ENCODE measurements at regions not wholly inside any gene's neighbourhood (a gene's known extent, or its start where the extent isn't known, plus 50 kb on each side); places are given as distances from the start of the nearest gene placed in this dataset.

- no peak overlapping the region for H3K4me3 ChIP-seq (replicated peaks in 1 of 3; ENCODE audit: insufficient read depth in 1 of 3, low read depth in 1 of 3, low read length in 3 of 3)
- no peak overlapping the region for H2AFZ ChIP-seq (ENCODE audit: low read depth, low read length)
- H3K4me2 ChIP-seq (ENCODE audit: insufficient read depth, low read length): no peak overlapping the region
- no peaks in the 10 kb centered on the region for H4K20me1 ChIP-seq (replicated peaks; ENCODE audit: control insufficient read depth, extremely low read depth, insufficient read depth, low read length)
- no peaks in the 10 kb centered on the region for H3K9me3 ChIP-seq (replicated peaks; ENCODE audit: control insufficient read depth, insufficient read depth, low read length)
- TF ChIP-seq MYC (IDR thresholded peaks at IDR 0.05; ENCODE audit: low read depth, low read length): no peak
- no peak for TF ChIP-seq GATA2 (IDR thresholded peaks at IDR 0.05; ENCODE audit: insufficient read depth, insufficient read length, low read depth, low read length)
- no peak for TF ChIP-seq FOS (IDR thresholded peaks at IDR 0.05; ENCODE audit: borderline replicate concordance, insufficient read depth, low read length)
- no peaks in the 10 kb centered on the region for H3K27me3 ChIP-seq (ENCODE audit: control insufficient read depth in 2 of 2, insufficient read depth in 2 of 2, low read length in 2 of 2)
- intact Hi-C loops (cut with micrococcal nuclease) (no loop called here), dilution Hi-C loops (cut with MboI; ENCODE audit: extremely low pct_ligation_motif_present, low sequenced_read_pairs) (no loop called here)
- FAIRE-seq (no peak), DNase-seq (ENCODE audit: low read depth, low spot score) (no peak)
- H3K27ac ChIP-seq (ENCODE audit: insufficient read depth, low read depth, low read length): no peak overlapping the region
- no peaks in the 10 kb centered on the region for H3K79me2 ChIP-seq (ENCODE audit: control insufficient read depth, insufficient read depth, low read length)
- no peaks in the 10 kb centered on the region for H3K9me1 ChIP-seq (replicated peaks; ENCODE audit: control insufficient read depth, extremely low read depth, insufficient read depth, low read length)
- no TSS peak for BruUV-seq (replicated peaks)
- no peaks in the 10 kb centered on the region for H3K4me1 ChIP-seq (ENCODE audit: control insufficient read depth, extremely low read depth, insufficient read depth, low read length)
- no peak overlapping the region for H3K9ac ChIP-seq (replicated peaks; ENCODE audit: extremely low read depth, insufficient read depth, low read length)
- POLR2A ChIA-PET: no interaction called here
- CTCF ChIA-PET: no interaction called here
- no peaks in the 10 kb centered on the region for H3K36me3 ChIP-seq (ENCODE audit: control insufficient read depth in 2 of 2, extremely low read depth in 1 of 2, insufficient read depth in 2 of 2, low read length in 2 of 2)
Observed at GRCh38 chr2:13102397-13103063, 385.8 kb downstream of the TRIB2 start.

- FAIRE-seq (no peak), DNase-seq (ENCODE audit: low read depth, low spot score) (no peak)
- CTCF ChIA-PET: no interaction called here
- POLR2A ChIA-PET: no interaction called here
- dilution Hi-C loops (cut with MboI; ENCODE audit: extremely low pct_ligation_motif_present, low sequenced_read_pairs) (no loop called here), intact Hi-C loops (cut with micrococcal nuclease) (no loop called here)
- H4K20me1 ChIP-seq (replicated peaks; ENCODE audit: control insufficient read depth, extremely low read depth, insufficient read depth, low read length): no peaks in the 10 kb centered on the region
- H3K27ac ChIP-seq (ENCODE audit: insufficient read depth, low read depth, low read length): no peak overlapping the region
- H3K4me3 ChIP-seq (replicated peaks in 1 of 3; ENCODE audit: insufficient read depth in 1 of 3, low read depth in 1 of 3, low read length in 3 of 3): no peak overlapping the region
- no peaks in the 10 kb centered on the region for H3K9me1 ChIP-seq (replicated peaks; ENCODE audit: control insufficient read depth, extremely low read depth, insufficient read depth, low read length)
- no peak overlapping the region for H2AFZ ChIP-seq (ENCODE audit: low read depth, low read length)
- no peak for TF ChIP-seq MYC (IDR thresholded peaks at IDR 0.05; ENCODE audit: low read depth, low read length)
- no peak for TF ChIP-seq FOS (IDR thresholded peaks at IDR 0.05; ENCODE audit: borderline replicate concordance, insufficient read depth, low read length)
- no peak for TF ChIP-seq POLR2A (IDR thresholded peaks at IDR 0.05; ENCODE audit: low read depth, low read length)
- no peak for TF ChIP-seq MAX (IDR thresholded peaks at IDR 0.05; ENCODE audit: insufficient read depth, insufficient read length)
- TF ChIP-seq EZH2 (IDR thresholded peaks at IDR 0.05; ENCODE audit: borderline replicate concordance, low read depth, low read length, severe bottlenecking): no peak
- H3K79me2 ChIP-seq (ENCODE audit: control insufficient read depth, insufficient read depth, low read length): no peaks in the 10 kb centered on the region
- H3K4me2 ChIP-seq (ENCODE audit: insufficient read depth, low read length): no peak overlapping the region
- no peak overlapping the region for H3K9ac ChIP-seq (replicated peaks; ENCODE audit: extremely low read depth, insufficient read depth, low read length)
- no peaks in the 10 kb centered on the region for H3K36me3 ChIP-seq (ENCODE audit: control insufficient read depth in 2 of 2, extremely low read depth in 1 of 2, insufficient read depth in 2 of 2, low read length in 2 of 2)
- H3K27me3 ChIP-seq (ENCODE audit: control insufficient read depth in 2 of 2, insufficient read depth in 2 of 2, low read length in 2 of 2): no peaks in the 10 kb centered on the region
- no TSS peak for BruUV-seq (replicated peaks)
- H3K4me1 ChIP-seq (ENCODE audit: control insufficient read depth, extremely low read depth, insufficient read depth, low read length): no peaks in the 10 kb centered on the region
- no peaks in the 10 kb centered on the region for H3K9me3 ChIP-seq (replicated peaks; ENCODE audit: control insufficient read depth, insufficient read depth, low read length)
Observed at GRCh38 chr2:13103151-13103550, 386.4 kb downstream of the TRIB2 start.

All from endothelial cell of umbilical vein (primary cell).